Activated naive CD8-positive, alpha-beta T cell treated with anti-CD3 and anti-CD28 coated beads for 36 hours (primary cell): ENCODE measurements at regions not wholly inside any gene's neighbourhood (a gene's known extent, or its start where the extent isn't known, plus 50 kb on each side); places are given as distances from the start of the nearest gene placed in this dataset.
"Not testable (repeated sequence)": the region's sequence is repeated elsewhere in the genome, so short reads cannot be mapped to it uniquely, and the experiment has no call there.

Experiments used
- DNase-seq: peaks from one replicate; pipeline ENCODE4 v3.0.0; 2021
- H3K27ac Mint-ChIP-seq: one replicate; pipeline ENCODE4 v1.8.0; 2022; ENCODE audit warnings: mild to moderate bottlenecking, moderate library complexity, mixed read lengths
- H3K27me3 Mint-ChIP-seq: one replicate; pipeline ENCODE4 v1.8.0; 2022; ENCODE audit warnings: mild to moderate bottlenecking, mixed read lengths
- H3K36me3 Mint-ChIP-seq: one replicate; pipeline ENCODE4 v1.8.0; 2021; ENCODE audit warnings: mild to moderate bottlenecking, mixed read lengths
- H3K4me1 Mint-ChIP-seq: one replicate; pipeline ENCODE4 v1.8.0; 2021; ENCODE audit warnings: mixed read lengths
- H3K4me3 Mint-ChIP-seq: one replicate; pipeline ENCODE4 v1.8.0; 2022; ENCODE audit warnings: mild to moderate bottlenecking, moderate library complexity, mixed read lengths
- H3K9me3 Mint-ChIP-seq: one replicate; pipeline ENCODE4 v1.8.0; 2022; ENCODE audit warnings: mixed read lengths

DNA sequence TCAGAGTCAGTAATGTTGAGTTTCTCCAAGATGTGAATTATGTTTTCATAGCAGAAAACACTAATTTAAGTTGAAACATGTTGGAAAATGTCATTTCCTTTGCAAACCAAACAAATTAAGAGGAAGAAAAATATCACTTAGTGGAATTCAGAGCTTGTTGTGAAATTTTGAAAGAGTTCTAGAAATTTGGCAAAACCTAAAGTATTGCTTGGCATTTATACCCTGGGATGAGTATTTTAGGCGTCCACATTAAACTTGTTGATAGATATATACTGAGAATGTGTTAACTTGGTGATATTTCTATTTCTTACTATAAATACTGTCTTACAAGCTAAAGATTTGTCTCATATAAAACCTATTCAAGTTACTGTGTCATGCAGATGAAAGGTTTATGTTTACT lies 335.2 kb downstream of the NSUN3 start:
- Mint-ChIP-seq H3K27me3 (no peaks in the 10 kb centered on the region), H3K27ac (no peak overlapping the region), H3K4me3 (no peak overlapping the region), H3K4me1 (no peaks in the 10 kb centered on the region), H3K9me3 (peaks cover 5% of the 10 kb centered on the region), H3K36me3 (no peaks in the 10 kb centered on the region)
- DNase-seq: no peak

- no peak for DNase-seq
- H3K27ac Mint-ChIP-seq: no peak overlapping the region
- no peaks in the 10 kb centered on the region for H3K4me1 Mint-ChIP-seq
- peaks cover 5% of the 10 kb centered on the region for H3K9me3 Mint-ChIP-seq
- H3K4me3 Mint-ChIP-seq: no peak overlapping the region
- H3K36me3 Mint-ChIP-seq: no peaks in the 10 kb centered on the region
- H3K27me3 Mint-ChIP-seq: no peaks in the 10 kb centered on the region
These were observed 338.6 kb downstream of the NSUN3 start for GRCh38 chr3:94401466-94401865.

- H3K4me1 Mint-ChIP-seq: no peaks in the 10 kb centered on the region
- H3K36me3 Mint-ChIP-seq: no peaks in the 10 kb centered on the region
- H3K4me3 Mint-ChIP-seq: no peak overlapping the region
- H3K9me3 Mint-ChIP-seq: peaks cover 3% of the 10 kb centered on the region
- no peak overlapping the region for H3K27ac Mint-ChIP-seq
- no peaks in the 10 kb centered on the region for H3K27me3 Mint-ChIP-seq
- DNase-seq: no peak
These were observed 339.3 kb downstream of the NSUN3 start for GRCh38 chr3:94402126-94402525.

DNA sequence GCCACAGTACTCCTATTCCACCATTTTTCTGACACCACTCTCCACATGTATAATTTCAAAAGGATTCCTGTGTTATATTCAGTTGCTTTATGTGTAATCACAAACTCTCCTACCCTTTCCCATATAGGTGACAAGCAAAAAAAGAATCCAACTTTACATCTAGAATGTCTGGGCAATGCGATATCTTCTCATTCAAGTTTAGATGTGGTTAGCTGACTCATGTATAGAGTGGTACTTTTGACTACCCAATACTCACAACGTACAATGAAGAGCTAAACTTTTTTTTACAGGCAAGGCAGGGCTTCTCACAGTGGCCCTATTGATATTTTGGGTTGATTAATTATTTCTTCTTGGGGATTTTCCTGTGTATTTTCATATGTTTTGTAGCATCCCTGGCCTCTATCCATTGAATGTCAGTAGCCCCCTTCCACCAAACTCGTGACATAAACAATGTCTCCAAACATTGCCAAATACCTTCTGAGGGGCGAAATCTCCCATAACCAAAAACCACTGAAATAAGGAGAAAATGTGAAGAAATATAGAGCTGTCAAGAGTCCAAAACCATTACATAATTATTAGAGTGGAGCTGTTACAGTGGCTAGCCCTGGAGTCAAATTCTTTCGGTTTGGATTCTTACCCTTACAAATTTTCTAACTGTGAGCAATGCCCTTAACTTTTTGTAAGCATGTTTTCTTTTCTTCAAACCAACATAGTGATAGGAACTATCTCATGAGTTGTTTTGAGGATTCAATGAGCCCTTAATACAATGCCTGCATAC lies 342.6 kb downstream of the NSUN3 start:
- no peaks in the 10 kb centered on the region for H3K36me3 Mint-ChIP-seq
- DNase-seq: no peak
- no peak overlapping the region for H3K4me3 Mint-ChIP-seq
- no peak overlapping the region for H3K27ac Mint-ChIP-seq
- H3K4me1 Mint-ChIP-seq: no peaks in the 10 kb centered on the region
- peaks cover 3% of the 10 kb centered on the region for H3K9me3 Mint-ChIP-seq
- H3K27me3 Mint-ChIP-seq: no peaks in the 10 kb centered on the region

- no peaks in the 10 kb centered on the region for H3K27me3 Mint-ChIP-seq
- no peak for DNase-seq
- H3K4me3 Mint-ChIP-seq: no peak overlapping the region
- H3K36me3 Mint-ChIP-seq: no peaks in the 10 kb centered on the region
- no peak overlapping the region for H3K27ac Mint-ChIP-seq
- H3K9me3 Mint-ChIP-seq: peaks cover 2% of the 10 kb centered on the region
- no peaks in the 10 kb centered on the region for H3K4me1 Mint-ChIP-seq
These were observed 343.7 kb downstream of the NSUN3 start for GRCh38 chr3:94406595-94406994.

- H3K9me3 Mint-ChIP-seq, DNase-seq, H3K36me3 Mint-ChIP-seq, H3K27me3 Mint-ChIP-seq, H3K4me3 Mint-ChIP-seq, H3K27ac Mint-ChIP-seq, H3K4me1 Mint-ChIP-seq: not testable (repeated sequence)
These were observed 350.1 kb downstream of the NSUN3 start for GRCh38 chr3:94412936-94413335.

DNA sequence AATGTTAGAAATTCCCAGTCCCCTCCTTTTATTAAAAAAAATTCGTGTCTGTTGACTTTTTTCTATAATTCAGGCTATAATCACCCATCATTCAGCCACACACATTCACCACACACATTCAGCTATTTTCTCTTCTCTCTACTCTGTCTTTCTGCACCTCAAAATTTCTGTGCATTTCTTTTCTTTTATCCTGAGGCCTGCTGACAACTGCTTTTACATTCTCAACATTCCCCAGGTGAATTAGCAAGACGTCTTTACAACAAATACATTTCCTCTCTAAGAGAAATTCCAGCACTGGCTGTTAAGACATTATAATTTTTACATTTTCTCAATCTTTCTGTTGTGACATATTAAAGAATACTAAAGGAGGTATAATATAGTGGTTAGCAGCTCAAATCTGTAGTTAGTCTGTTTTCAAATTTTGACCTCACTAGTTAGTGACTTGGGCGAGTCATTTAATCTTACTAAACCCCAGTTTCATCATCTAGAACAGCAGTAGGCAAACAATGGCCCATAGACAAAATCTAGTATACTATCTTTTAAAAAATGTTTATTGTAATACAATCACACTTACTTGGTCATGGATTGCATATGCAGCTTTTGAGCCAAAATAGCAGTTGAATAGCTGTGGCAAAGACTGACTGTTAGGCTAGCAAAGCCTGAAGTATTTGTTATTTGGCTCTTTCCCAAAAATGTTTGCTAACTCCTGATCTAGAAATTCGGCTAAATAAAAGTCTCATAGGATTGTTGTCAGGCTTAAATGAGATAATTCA lies 350.7 kb downstream of the NSUN3 start:
- H3K4me3 Mint-ChIP-seq: no peak overlapping the region
- H3K36me3 Mint-ChIP-seq: no peaks in the 10 kb centered on the region
- H3K27me3 Mint-ChIP-seq: no peaks in the 10 kb centered on the region
- no peak for DNase-seq
- no peaks in the 10 kb centered on the region for H3K4me1 Mint-ChIP-seq
- H3K9me3 Mint-ChIP-seq: no peaks in the 10 kb centered on the region
- no peak overlapping the region for H3K27ac Mint-ChIP-seq

GRCh38 chr3:94414418-94414817 lies 351.6 kb downstream of the NSUN3 start:
- Mint-ChIP-seq H3K9me3 (no peaks in the 10 kb centered on the region), H3K27ac (no peak overlapping the region), H3K4me1 (no peaks in the 10 kb centered on the region), H3K36me3 (no peaks in the 10 kb centered on the region), H3K27me3 (no peaks in the 10 kb centered on the region), H3K4me3 (no peak overlapping the region)
- DNase-seq: no peak

GRCh38 chr3:94416768-94417167 lies 353.9 kb downstream of the NSUN3 start:
- H3K36me3 Mint-ChIP-seq: no peaks in the 10 kb centered on the region
- no peaks in the 10 kb centered on the region for H3K4me1 Mint-ChIP-seq
- no peak overlapping the region for H3K4me3 Mint-ChIP-seq
- H3K9me3 Mint-ChIP-seq: no peaks in the 10 kb centered on the region
- no peak for DNase-seq
- H3K27me3 Mint-ChIP-seq: no peaks in the 10 kb centered on the region
- no peak overlapping the region for H3K27ac Mint-ChIP-seq

DNA sequence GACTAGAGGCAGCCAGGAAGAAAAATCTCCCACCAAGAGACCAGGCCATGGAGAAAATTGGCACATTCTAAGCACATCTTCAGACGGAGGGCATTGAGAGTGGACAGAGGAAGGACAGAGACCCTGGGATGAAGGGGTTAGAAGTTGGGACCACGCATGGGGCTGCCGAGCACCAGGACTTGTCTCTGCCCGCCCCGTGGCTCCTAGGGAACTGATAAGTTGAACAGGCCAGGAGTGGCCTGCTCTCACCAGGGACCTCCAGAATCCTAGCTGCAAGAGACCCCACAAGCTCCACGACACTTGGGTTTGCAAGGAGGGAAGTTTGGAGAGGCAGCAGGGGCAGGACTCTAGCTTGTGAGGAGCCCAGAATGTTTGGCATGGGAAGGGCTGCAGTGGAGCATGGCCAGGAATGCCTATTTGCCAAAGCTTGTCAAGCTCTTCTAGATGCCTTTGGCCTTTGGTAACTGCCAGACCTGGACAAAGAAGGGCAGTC lies 355.1 kb downstream of the NSUN3 start:
- Mint-ChIP-seq H3K4me3 (no peak overlapping the region), H3K27ac (no peak overlapping the region), H3K36me3 (no peaks in the 10 kb centered on the region), H3K9me3 (peaks cover under 1% of the 10 kb centered on the region), H3K27me3 (no peaks in the 10 kb centered on the region), H3K4me1 (no peaks in the 10 kb centered on the region)
- no peak for DNase-seq

DNA sequence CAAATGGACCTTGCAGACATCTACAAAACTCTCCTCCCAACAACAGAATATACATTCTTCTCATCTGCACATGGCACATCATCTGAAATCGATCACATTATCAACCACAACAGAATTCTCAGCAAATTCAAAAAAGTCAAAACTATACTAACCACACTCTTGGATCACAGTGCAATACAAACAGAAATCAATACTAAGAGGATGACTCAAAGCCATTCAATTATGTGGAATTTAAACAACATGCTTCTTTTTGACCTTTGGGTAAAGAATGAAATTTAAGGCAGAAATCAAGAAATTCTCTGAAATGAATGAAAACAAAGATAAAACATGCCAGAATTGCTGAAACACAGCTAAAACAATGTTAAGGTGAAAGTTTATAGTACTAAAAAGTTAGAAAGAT lies 358.1 kb downstream of the NSUN3 start:
- no peaks in the 10 kb centered on the region for H3K36me3 Mint-ChIP-seq
- H3K4me1 Mint-ChIP-seq: no peaks in the 10 kb centered on the region
- H3K9me3 Mint-ChIP-seq: peaks cover 2% of the 10 kb centered on the region

DNA sequence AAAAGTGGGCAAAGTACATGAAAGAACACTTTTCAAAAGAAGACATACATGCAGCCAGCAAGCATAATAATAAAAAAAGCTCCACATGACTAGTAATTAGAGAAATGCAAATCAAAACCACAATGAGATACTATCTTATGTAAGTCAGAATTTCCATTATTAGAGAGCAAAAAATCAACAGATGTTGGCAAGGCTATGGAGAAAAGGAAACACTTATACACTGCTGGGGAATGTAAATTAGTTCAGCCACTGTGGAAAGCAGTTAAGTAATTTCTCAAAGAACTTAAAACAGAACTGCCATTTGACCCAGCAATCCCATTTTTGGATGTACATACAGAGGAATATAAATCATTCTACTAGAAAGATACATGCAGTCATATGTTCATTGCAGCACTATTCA lies 360.7 kb downstream of the NSUN3 start:
- no peak overlapping the region for H3K27ac Mint-ChIP-seq
- DNase-seq: no peak
- no peaks in the 10 kb centered on the region for H3K4me1 Mint-ChIP-seq
- no peaks in the 10 kb centered on the region for H3K27me3 Mint-ChIP-seq
- H3K36me3 Mint-ChIP-seq: no peaks in the 10 kb centered on the region
- peaks cover 2% of the 10 kb centered on the region for H3K9me3 Mint-ChIP-seq
- H3K4me3 Mint-ChIP-seq: no peak overlapping the region

More for the DNA sequence above, 358.1 kb downstream of the NSUN3 start:
- no peak overlapping the region for H3K4me3 Mint-ChIP-seq
- DNase-seq: no peak
- no peaks in the 10 kb centered on the region for H3K27me3 Mint-ChIP-seq
- H3K27ac Mint-ChIP-seq: no peak overlapping the region

- DNase-seq: no peak
- Mint-ChIP-seq H3K36me3 (no peaks in the 10 kb centered on the region), H3K27me3 (no peaks in the 10 kb centered on the region), H3K4me1 (no peaks in the 10 kb centered on the region), H3K27ac (no peak overlapping the region), H3K9me3 (no peaks in the 10 kb centered on the region), H3K4me3 (no peak overlapping the region)
These were observed 366.7 kb downstream of the NSUN3 start for GRCh38 chr3:94429517-94429916.

- Mint-ChIP-seq H3K36me3 (no peaks in the 10 kb centered on the region), H3K9me3 (no peaks in the 10 kb centered on the region), H3K4me1 (no peaks in the 10 kb centered on the region), H3K4me3 (no peak overlapping the region), H3K27me3 (no peaks in the 10 kb centered on the region), H3K27ac (no peak overlapping the region)
- DNase-seq: no peak
These were observed 369.2 kb downstream of the NSUN3 start for GRCh38 chr3:94431876-94432570.

- Mint-ChIP-seq H3K27ac (no peak overlapping the region), H3K9me3 (peaks cover 3% of the 10 kb centered on the region), H3K27me3 (no peaks in the 10 kb centered on the region), H3K4me1 (no peaks in the 10 kb centered on the region), H3K4me3 (no peak overlapping the region), H3K36me3 (no peaks in the 10 kb centered on the region)
- no peak for DNase-seq
These were observed 370.9 kb downstream of the NSUN3 start for GRCh38 chr3:94433811-94434210.
